ENCODE measurements at regions not wholly inside any gene's neighbourhood (a gene's known extent, or its start where the extent isn't known, plus 50 kb on each side); places are given as distances from the start of the nearest gene placed in this dataset.

DNA sequence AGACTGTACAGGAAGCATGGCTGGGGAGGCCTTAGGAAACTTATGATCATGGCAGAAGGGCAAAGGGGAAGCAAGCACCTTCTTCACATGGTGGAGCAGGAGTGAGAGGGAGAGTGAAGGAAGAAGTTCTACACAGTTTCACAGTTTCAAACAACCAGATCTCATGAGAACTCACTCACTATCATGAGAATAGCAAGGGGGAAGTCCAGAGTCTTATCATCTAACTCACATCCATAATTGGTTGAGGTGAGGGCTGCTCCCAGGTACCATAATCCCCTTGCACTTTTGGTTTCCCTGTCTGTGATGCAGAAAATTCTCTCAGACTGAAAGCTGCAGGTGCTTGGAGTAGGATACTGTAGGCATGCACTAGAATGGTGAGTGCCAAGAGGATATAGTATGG lies 233.8 kb upstream of the CPEB2 start:
- no peaks in the 10 kb centered on the region for H3F3A ChIP-seq (ENCODE audit: insufficient read depth, low read depth)
- no peak overlapping the region for H3K27ac ChIP-seq
- H3K4me2 ChIP-seq: no peak overlapping the region
- H3K27me3 ChIP-seq (ENCODE audit: insufficient read depth, low read depth): no peaks in the 10 kb centered on the region
- DNase-seq: no peak
- no peak overlapping the region for H2AFZ ChIP-seq
- no peaks in the 10 kb centered on the region for H4K20me1 ChIP-seq (ENCODE audit: insufficient read depth)
- TF ChIP-seq, protein P1, sequence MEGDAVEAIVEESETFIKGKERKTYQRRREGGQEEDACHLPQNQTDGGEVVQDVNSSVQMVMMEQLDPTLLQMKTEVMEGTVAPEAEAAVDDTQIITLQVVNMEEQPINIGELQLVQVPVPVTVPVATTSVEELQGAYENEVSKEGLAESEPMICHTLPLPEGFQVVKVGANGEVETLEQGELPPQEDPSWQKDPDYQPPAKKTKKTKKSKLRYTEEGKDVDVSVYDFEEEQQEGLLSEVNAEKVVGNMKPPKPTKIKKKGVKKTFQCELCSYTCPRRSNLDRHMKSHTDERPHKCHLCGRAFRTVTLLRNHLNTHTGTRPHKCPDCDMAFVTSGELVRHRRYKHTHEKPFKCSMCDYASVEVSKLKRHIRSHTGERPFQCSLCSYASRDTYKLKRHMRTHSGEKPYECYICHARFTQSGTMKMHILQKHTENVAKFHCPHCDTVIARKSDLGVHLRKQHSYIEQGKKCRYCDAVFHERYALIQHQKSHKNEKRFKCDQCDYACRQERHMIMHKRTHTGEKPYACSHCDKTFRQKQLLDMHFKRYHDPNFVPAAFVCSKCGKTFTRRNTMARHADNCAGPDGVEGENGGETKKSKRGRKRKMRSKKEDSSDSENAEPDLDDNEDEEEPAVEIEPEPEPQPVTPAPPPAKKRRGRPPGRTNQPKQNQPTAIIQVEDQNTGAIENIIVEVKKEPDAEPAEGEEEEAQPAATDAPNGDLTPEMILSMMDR (conservative IDR thresholded peaks at IDR 0.05): no peak
- no peak for TF ChIP-seq EZH2 (IDR thresholded peaks at IDR 0.05; ENCODE audit: low read depth)
- H3K4me3 ChIP-seq: no peak overlapping the region
- intact Hi-C loops (cut with micrococcal nuclease; ENCODE audit: unreplicated experiment): no loop called here
- H3K79me2 ChIP-seq (ENCODE audit: low read depth): no peaks in the 10 kb centered on the region
- H3K9me2 ChIP-seq (ENCODE audit: insufficient read depth): peaks cover 4% of the 10 kb centered on the region; the same call in 1 of the 2 replicates
- BruUV-seq (replicated peaks): no TSS peak
- H3K4me1 ChIP-seq (replicated peaks; ENCODE audit: insufficient read depth): peaks cover 13% of the 10 kb centered on the region
- ChIA-PET POLR2A (ENCODE audit: unreplicated experiment) (no interaction called here), CTCF (no interaction called here)
- H3K9me3 ChIP-seq (ENCODE audit: insufficient read depth, low read depth): peaks cover under 1% of the 10 kb centered on the region; the same call in 1 of the 2 replicates
- no peaks in the 10 kb centered on the region for H3K36me3 ChIP-seq (ENCODE audit: low read depth)

DNA sequence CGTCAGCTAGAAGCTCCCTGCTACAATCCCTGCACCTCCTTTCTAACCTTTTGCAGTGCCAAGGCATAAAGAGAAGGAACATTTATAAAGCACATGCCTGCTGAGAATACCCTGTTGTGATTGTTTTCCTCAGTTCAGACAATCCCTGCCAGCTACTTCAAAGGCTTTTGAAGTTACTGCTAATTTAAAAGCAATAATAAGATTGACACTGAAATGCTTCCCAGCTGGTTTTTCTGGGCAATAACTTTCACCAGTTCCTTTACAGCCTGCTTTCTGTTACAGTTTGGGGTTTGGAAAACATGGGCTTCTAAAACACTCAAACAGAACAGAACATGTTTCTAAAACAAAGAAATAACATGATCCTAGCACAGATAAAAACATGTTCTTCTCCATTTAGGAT lies 232.3 kb upstream of the CPEB2 start:
- H4K20me1 ChIP-seq (ENCODE audit: insufficient read depth): no peaks in the 10 kb centered on the region
- no peaks in the 10 kb centered on the region for H3K36me3 ChIP-seq (ENCODE audit: low read depth)
- H3K9me3 ChIP-seq (ENCODE audit: insufficient read depth, low read depth): peaks cover 6% of the 10 kb centered on the region; the same call in 1 of the 2 replicates
- H2AFZ ChIP-seq: no peak overlapping the region
- ChIA-PET POLR2A (ENCODE audit: unreplicated experiment) (no interaction called here), CTCF (no interaction called here)
- no TSS peak for BruUV-seq (replicated peaks)
- H3K4me3 ChIP-seq: no peak overlapping the region
- H3K27ac ChIP-seq: no peak overlapping the region
- H3K4me1 ChIP-seq (replicated peaks; ENCODE audit: insufficient read depth): peaks cover 13% of the 10 kb centered on the region
- H3K79me2 ChIP-seq (ENCODE audit: low read depth): no peaks in the 10 kb centered on the region
- H3K4me2 ChIP-seq: no peak overlapping the region
- DNase-seq: no peak
- no peak for TF ChIP-seq EZH2 (IDR thresholded peaks at IDR 0.05; ENCODE audit: low read depth)
- TF ChIP-seq, protein P1 (conservative IDR thresholded peaks at IDR 0.05): no peak
- H3K27me3 ChIP-seq (ENCODE audit: insufficient read depth, low read depth): no peaks in the 10 kb centered on the region
- peaks cover 4% of the 10 kb centered on the region; the same call in 1 of the 2 replicates for H3K9me2 ChIP-seq (ENCODE audit: insufficient read depth)
- intact Hi-C loops (cut with micrococcal nuclease; ENCODE audit: unreplicated experiment): no loop called here
- no peaks in the 10 kb centered on the region for H3F3A ChIP-seq (ENCODE audit: insufficient read depth, low read depth)

DNA sequence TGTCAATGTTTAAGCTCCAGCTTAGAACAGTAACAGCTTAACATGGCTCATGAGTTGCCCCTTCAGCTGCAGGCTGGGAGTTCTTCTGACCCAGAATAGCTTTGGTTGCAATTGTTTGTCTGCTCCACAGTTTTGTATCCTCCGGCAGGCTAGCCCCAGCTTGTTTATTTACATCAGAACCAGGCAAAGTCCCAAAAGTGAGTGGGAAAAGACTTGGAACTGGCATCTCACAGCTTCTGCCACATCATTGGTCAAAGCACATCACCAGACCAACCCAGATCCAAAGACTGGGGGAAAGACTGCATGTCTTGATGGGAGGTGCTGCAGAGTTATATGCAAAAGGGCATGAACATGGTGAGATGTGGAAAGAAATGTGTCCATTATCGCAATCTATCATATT lies 231.2 kb upstream of the CPEB2 start:
- intact Hi-C loops (cut with micrococcal nuclease; ENCODE audit: unreplicated experiment): no loop called here
- Histone ChIP-seq H3K27me3 (ENCODE audit: insufficient read depth, low read depth) (no peaks in the 10 kb centered on the region), H3K9me3 (ENCODE audit: insufficient read depth, low read depth) (peaks cover 6% of the 10 kb centered on the region; the same call in 1 of the 2 replicates), H3K4me1 (replicated peaks; ENCODE audit: insufficient read depth) (peaks cover 13% of the 10 kb centered on the region), H3K27ac (no peak overlapping the region), H3K36me3 (ENCODE audit: low read depth) (no peaks in the 10 kb centered on the region), H3K4me2 (no peak overlapping the region), H3K9me2 (ENCODE audit: insufficient read depth) (peaks cover 4% of the 10 kb centered on the region; the same call in 1 of the 2 replicates), H3K4me3 (no peak overlapping the region), H3F3A (ENCODE audit: insufficient read depth, low read depth) (no peaks in the 10 kb centered on the region), H4K20me1 (ENCODE audit: insufficient read depth) (no peaks in the 10 kb centered on the region), H3K79me2 (ENCODE audit: low read depth) (no peaks in the 10 kb centered on the region), H2AFZ (no peak overlapping the region)
- DNase-seq: no peak
- TF ChIP-seq, protein P1 (conservative IDR thresholded peaks at IDR 0.05): no peak
- no peak for TF ChIP-seq EZH2 (IDR thresholded peaks at IDR 0.05; ENCODE audit: low read depth)
- POLR2A ChIA-PET (ENCODE audit: unreplicated experiment): interaction anchor here (0.6 kb wide), 1 partner anchor 488 kb away, joined by 4 read pairs; no protein-coding TSS in a partner anchor
- CTCF ChIA-PET: no interaction called here
- no TSS peak for BruUV-seq (replicated peaks)
